Esophagus muscularis mucosa (tissue), 4 donors: ENCODE measurements at regions not wholly inside any gene's neighbourhood (a gene's known extent, or its start where the extent isn't known, plus 50 kb on each side); places are given as distances from the start of the nearest gene placed in this dataset.

Experiments used
- DNase-seq: peaks from one replicate; pipeline ENCODE4 v3.0.0-alpha.2; 2017; ENCODE audit errors: extremely low spot score
- H3K27ac ChIP-seq, 4 donors: fragments of 200-600 bp; sonication (generic); replicated peaks in 1 of 4; 1 replicate in 3 of 4; 2 replicates in 1 of 4; pipeline ENCODE4 v1.5.1; 2016 to 2019; ENCODE audit warnings: mild to moderate bottlenecking in 1 of 4
- H3K27me3 ChIP-seq, 4 donors: fragments of 200-600 bp; sonication (generic); one replicate each; pipeline versions ENCODE4 v1.5.1 to v1.6.0; 2016 to 2019
- H3K36me3 ChIP-seq, 4 donors: fragments of 200-600 bp; sonication (generic); one replicate each; pipeline ENCODE4 v1.5.1; 2016 to 2019
- H3K4me1 ChIP-seq, 4 donors: fragments of 200-600 bp; sonication (generic); one replicate each; pipeline ENCODE4 v1.5.1; 2016 to 2019
- H3K4me3 ChIP-seq, 4 donors: fragments of 200-600 bp; sonication (generic); 1 replicate in 2 of 4; 2 replicates in 2 of 4; pipeline ENCODE4 v1.5.1; 2016 to 2019; ENCODE audit warnings: mild to moderate bottlenecking in 4 of 4, moderate library complexity in 1 of 4
- H3K9me3 ChIP-seq, 4 donors: fragments of 200-600 bp; sonication (generic); 1 replicate in 3 of 4; 2 replicates in 1 of 4; pipeline ENCODE4 v1.5.1; 2016 to 2019
- CTCF ChIP-seq, 3 experiments: fragments of 200-600 bp in 2 of 3; fragments of 450-650 bp in 1 of 3; sonication (generic) in 2 of 3; IDR thresholded peaks; one replicate each; pipeline ENCODE4 v1.5.1; 2017 to 2019; ENCODE audit warnings: antibody characterized with exemption in 3 of 3, mild to moderate bottlenecking in 2 of 3, moderate library complexity in 1 of 3
- EP300 ChIP-seq: sonication (generic); formaldehyde crosslinking; IDR thresholded peaks from one replicate; pipeline ENCODE4 v1.6.1; 2017; ENCODE audit warnings: antibody characterized with exemption
- POLR2A ChIP-seq: fragments of 450-650 bp; IDR thresholded peaks from one replicate; pipeline ENCODE4 v1.6.1; 2017; ENCODE audit warnings: antibody characterized with exemption, moderate library complexity, mild to moderate bottlenecking, low read depth
- POLR2AphosphoS5 ChIP-seq, 2 donors: sonication (generic); formaldehyde crosslinking; IDR thresholded peaks; one replicate each; pipeline ENCODE4 v1.6.1; 2017; ENCODE audit warnings: antibody characterized with exemption in 2 of 2
- WGBS: methylation state at CpG from one replicate; pipeline ENCODE4 v1.1.5; 2018; 5-methylcytosine and 5-hydroxymethylcytosine counted together
- intact Hi-C: fragments of 100-400 bp; cut with DNase I; formaldehyde crosslinking; loops from one replicate; pipeline ENCODE4 v1.15.1; 2023

GRCh38 chr1:200332716-200333115, 77.1 kb downstream of the ZNF281 start:
- TF ChIP-seq EP300: no peak
- TF ChIP-seq POLR2AphosphoS5 (IDR thresholded peaks at IDR 0.05): no peak
- intact Hi-C loops: no loop called here
- Histone ChIP-seq H3K9me3 (no peaks in the 10 kb centered on the region), H3K36me3 (no peaks in the 10 kb centered on the region), H3K27ac (no peak overlapping the region), H3K4me1 (peaks cover 0 to 5% (median 2%) of the 10 kb centered on the region in 4 donors), H3K27me3 (no peaks in the 10 kb centered on the region), H3K4me3 (no peak overlapping the region)
- DNase-seq: no peak

- no peak for DNase-seq
- Histone ChIP-seq H3K27me3 (no peaks in the 10 kb centered on the region), H3K4me1 (no peaks in the 10 kb centered on the region), H3K4me3 (no peak overlapping the region), H3K27ac (no peak overlapping the region), H3K9me3 (no peaks in the 10 kb centered on the region), H3K36me3 (no peaks in the 10 kb centered on the region)
- intact Hi-C loops: no loop called here
- no peak for TF ChIP-seq POLR2A
- no peak for TF ChIP-seq CTCF (IDR thresholded peaks at IDR 0.05)
- no peak for TF ChIP-seq EP300
- TF ChIP-seq POLR2AphosphoS5 (IDR thresholded peaks at IDR 0.05): no peak
- WGBS: 81% methylated on average over 15 of the region's 15 CpGs
These were observed 79.0 kb downstream of the ZNF281 start for GRCh38 chr1:200330741-200331428.

GRCh38 chr1:200329208-200329882, 80.5 kb downstream of the ZNF281 start:
- intact Hi-C loops: no loop called here
- WGBS: 95% methylated on average over 6 of the region's 7 CpGs
- no peak overlapping the region for H3K27ac ChIP-seq
- TF ChIP-seq CTCF (IDR thresholded peaks at IDR 0.05) (no peak), POLR2AphosphoS5 (IDR thresholded peaks at IDR 0.05) (no peak), POLR2A (no peak), EP300 (no peak)
- H3K27me3 ChIP-seq: no peaks in the 10 kb centered on the region
- no peaks in the 10 kb centered on the region for H3K9me3 ChIP-seq
- H3K4me3 ChIP-seq: no peak overlapping the region
- no peak for DNase-seq
- no peaks in the 10 kb centered on the region for H3K4me1 ChIP-seq
- no peaks in the 10 kb centered on the region for H3K36me3 ChIP-seq

GRCh38 chr1:200328379-200328778, 81.5 kb downstream of the ZNF281 start:
- intact Hi-C loops: no loop called here
- TF ChIP-seq CTCF (IDR thresholded peaks at IDR 0.05) (no peak), EP300 (no peak), POLR2AphosphoS5 (IDR thresholded peaks at IDR 0.05) (no peak)
- Histone ChIP-seq H3K4me1 (no peaks in the 10 kb centered on the region), H3K4me3 (no peak overlapping the region), H3K36me3 (no peaks in the 10 kb centered on the region), H3K9me3 (no peaks in the 10 kb centered on the region), H3K27me3 (no peaks in the 10 kb centered on the region), H3K27ac (no peak overlapping the region)
- DNase-seq: no peak
- WGBS: 85% methylated on average over 2 of the region's 2 CpGs

GRCh38 chr1:200323856-200324400, 85.9 kb downstream of the ZNF281 start:
- Histone ChIP-seq H3K9me3 (no peaks in the 10 kb centered on the region), H3K4me1 (peaks cover 0 to 9% (median 5%) of the 10 kb centered on the region in 4 donors), H3K4me3 (no peak overlapping the region), H3K27me3 (no peaks in the 10 kb centered on the region), H3K27ac (no peak overlapping the region), H3K36me3 (no peaks in the 10 kb centered on the region)
- no peak for DNase-seq
- WGBS: 96% methylated on average over 2 of the region's 2 CpGs
- intact Hi-C loops: no loop called here
- no peak for TF ChIP-seq POLR2A
- no peak for TF ChIP-seq EP300
- no peak for TF ChIP-seq CTCF (IDR thresholded peaks at IDR 0.05)
- no peak for TF ChIP-seq POLR2AphosphoS5 (IDR thresholded peaks at IDR 0.05)
